H9 (cell line): ENCODE measurements at regions not wholly inside any gene's neighbourhood (a gene's known extent, or its start where the extent isn't known, plus 50 kb on each side); places are given as distances from the start of the nearest gene placed in this dataset.

ENCODE experiments used
- DNase-seq: peaks from one replicate; pipeline ENCODE4 v3.0.0-alpha.2; 2017
- H2AFZ ChIP-seq: one replicate; pipeline ENCODE4 v1.6.1; 2013; ENCODE audit warnings: mild to moderate bottlenecking, low read length, control low read depth, moderate library complexity
- H2AK5ac ChIP-seq: 2 replicates; pipeline ENCODE4 v1.6.1; 2013; ENCODE audit warnings: low read length, control low read depth, mixed read lengths; ENCODE audit not compliant: insufficient read length
- H2BK120ac ChIP-seq: one replicate; pipeline ENCODE4 v1.6.1; 2013; ENCODE audit warnings: low read depth, mild to moderate bottlenecking, low read length, control low read depth, inconsistent platforms; ENCODE audit not compliant: poor library complexity, severe bottlenecking
- H2BK12ac ChIP-seq: 2 replicates; pipeline ENCODE4 v1.6.1; 2013; ENCODE audit warnings: low read length, control low read depth, mixed read lengths, low read depth; ENCODE audit not compliant: insufficient read length
- H2BK15ac ChIP-seq: 2 replicates; pipeline ENCODE4 v1.6.1; 2013; ENCODE audit warnings: low read depth, low read length, control low read depth
- H2BK20ac ChIP-seq: one replicate; pipeline ENCODE4 v1.6.1; 2013; ENCODE audit warnings: low read depth, mild to moderate bottlenecking, low read length, control low read depth, inconsistent platforms; ENCODE audit not compliant: poor library complexity, severe bottlenecking
- H2BK5ac ChIP-seq: 2 replicates; pipeline ENCODE4 v1.6.1; 2013; ENCODE audit warnings: low read length, control low read depth, mixed read lengths; ENCODE audit not compliant: insufficient read length
- H3K14ac ChIP-seq: 2 replicates; pipeline ENCODE4 v1.6.1; 2013; ENCODE audit warnings: low read length, control low read depth; ENCODE audit not compliant: insufficient read depth
- H3K18ac ChIP-seq: 2 replicates; pipeline ENCODE4 v1.6.1; 2013; ENCODE audit warnings: low read depth, mild to moderate bottlenecking, mixed read lengths, low read length, control low read depth; ENCODE audit not compliant: insufficient read length
- H3K23ac ChIP-seq: 2 replicates; pipeline ENCODE4 v1.6.1; 2013; ENCODE audit warnings: low read length, control low read depth, mixed read lengths, low read depth; ENCODE audit not compliant: insufficient read length
- H3K23me2 ChIP-seq: 2 replicates; pipeline ENCODE4 v1.6.1; 2013; ENCODE audit warnings: low read depth, mild to moderate bottlenecking, mixed read lengths, low read length, control low read depth; ENCODE audit not compliant: insufficient read length, poor library complexity, severe bottlenecking
- H3K27ac ChIP-seq: 2 replicates; pipeline ENCODE4 v1.5.1; 2013; ENCODE audit warnings: low read length, control low read depth, mixed read lengths, low read depth; ENCODE audit not compliant: insufficient read length
- H3K27me3 ChIP-seq: 2 replicates; pipeline ENCODE4 v1.6.1; 2013; ENCODE audit warnings: low read length, control low read depth, inconsistent platforms; ENCODE audit not compliant: insufficient read depth
- H3K4ac ChIP-seq: 2 replicates; pipeline ENCODE4 v1.6.1; 2013; ENCODE audit warnings: low read depth, mild to moderate bottlenecking, control low read depth, inconsistent platforms, low read length, moderate library complexity
- H3K4me1 ChIP-seq: 2 replicates; pipeline ENCODE4 v1.6.1; 2013; ENCODE audit warnings: low read length, control low read depth, inconsistent platforms; ENCODE audit not compliant: insufficient read depth
- H3K4me2 ChIP-seq: 2 replicates; pipeline ENCODE4 v1.6.1; 2013; ENCODE audit warnings: low read length, control low read depth, mixed read lengths; ENCODE audit not compliant: insufficient read length, insufficient read depth
- H3K56ac ChIP-seq: 2 replicates; pipeline ENCODE4 v1.6.1; 2013; ENCODE audit warnings: low read depth, mild to moderate bottlenecking, mixed read lengths, low read length, control low read depth; ENCODE audit not compliant: insufficient read length
- H3K79me1 ChIP-seq: 2 replicates; pipeline ENCODE4 v1.6.1; 2013; ENCODE audit warnings: low read depth, mild to moderate bottlenecking, moderate library complexity, low read length, control low read depth, inconsistent platforms; ENCODE audit not compliant: insufficient read depth, poor library complexity, severe bottlenecking
- H3K79me2 ChIP-seq: 2 replicates; pipeline ENCODE4 v1.6.1; 2013; ENCODE audit warnings: low read length, control low read depth, inconsistent platforms; ENCODE audit not compliant: insufficient read depth
- H3K9ac ChIP-seq: 2 replicates; pipeline ENCODE4 v1.6.1; 2013; ENCODE audit warnings: low read length, control low read depth, mixed read lengths; ENCODE audit not compliant: insufficient read length; ENCODE audit errors: extremely low read depth
- H3K9me3 ChIP-seq: one replicate; pipeline ENCODE4 v1.6.1; 2013; ENCODE audit warnings: low read depth, low read length, inconsistent platforms; ENCODE audit not compliant: control insufficient read depth
- H3T11ph ChIP-seq: one replicate; pipeline ENCODE4 v1.6.1; 2013; ENCODE audit warnings: mild to moderate bottlenecking, low read length, control low read depth, inconsistent platforms
- H4K20me1 ChIP-seq: one replicate; pipeline ENCODE4 v1.6.1; 2013; ENCODE audit not compliant: control insufficient read depth, insufficient read length, insufficient read depth
- H4K5ac ChIP-seq: 2 replicates; pipeline ENCODE4 v1.6.1; 2013; ENCODE audit warnings: low read depth, mild to moderate bottlenecking, mixed read lengths, low read length, control low read depth; ENCODE audit not compliant: insufficient read length
- H4K8ac ChIP-seq: replicated peaks from 2 replicates; pipeline ENCODE4 v1.6.1; 2013; ENCODE audit warnings: low read length, control low read depth, mixed read lengths, low read depth; ENCODE audit not compliant: insufficient read length
- H4K91ac ChIP-seq: 2 replicates; pipeline ENCODE4 v1.6.1; 2013; ENCODE audit warnings: low read depth, mild to moderate bottlenecking, moderate library complexity, mixed read lengths, low read length, control low read depth; ENCODE audit not compliant: insufficient read length
- H3K27ac Mint-ChIP-seq, 3 experiments: 2 replicates in 2 of 3; 3 replicates in 1 of 3; pipeline ENCODE4 v1.8.0; 2020 to 2021; ENCODE audit warnings: mixed read lengths in 3 of 3, mild to moderate bottlenecking in 1 of 3, moderate library complexity in 1 of 3
- H3K27me3 Mint-ChIP-seq: 2 replicates; pipeline ENCODE4 v1.8.0; 2021; ENCODE audit warnings: low read depth, mild to moderate bottlenecking, moderate library complexity, mixed read lengths
- H3K36me3 Mint-ChIP-seq, 3 experiments: 2 replicates in 2 of 3; 3 replicates in 1 of 3; pipeline ENCODE4 v1.8.0; 2020 to 2021; ENCODE audit warnings: low read depth in 3 of 3, mixed read lengths in 3 of 3; ENCODE audit not compliant: insufficient read depth in 1 of 3
- H3K4me1 Mint-ChIP-seq, 2 experiments: 2 replicates each; pipeline ENCODE4 v1.8.0; 2020; ENCODE audit warnings: mixed read lengths in 2 of 2
- H3K4me3 Mint-ChIP-seq, 2 experiments: 2 replicates in 1 of 2; 3 replicates in 1 of 2; pipeline ENCODE4 v1.8.0; 2020 to 2021; ENCODE audit warnings: mild to moderate bottlenecking in 2 of 2, mixed read lengths in 2 of 2, moderate library complexity in 1 of 2
- H3K9me3 Mint-ChIP-seq, 2 experiments: 2 replicates in 1 of 2; 3 replicates in 1 of 2; pipeline ENCODE4 v1.8.0; 2020; ENCODE audit warnings: mild to moderate bottlenecking in 2 of 2, mixed read lengths in 2 of 2, moderate library complexity in 1 of 2
- WGBS: extraction: QIAGEN DNeasy Blood & Tissue Kit; methylation state at CpG from one replicate; pipeline ENCODE4 v1.1.7; 2013; ENCODE audit warnings: missing lambda C conversion rate, low lambda C conversion rate, mixed read lengths; ENCODE audit not compliant: insufficient read length; ENCODE audit errors: extremely low coverage; 5-methylcytosine and 5-hydroxymethylcytosine counted together
- TF ChIP-seq, protein P1 (sequence below): fragments of 200-600 bp; sonication (generic); conservative IDR thresholded peaks from 3 replicates; pipeline ENCODE4 v1.8.0; 2021; ENCODE audit warnings: antibody characterized with exemption, mild to moderate bottlenecking

DNA sequence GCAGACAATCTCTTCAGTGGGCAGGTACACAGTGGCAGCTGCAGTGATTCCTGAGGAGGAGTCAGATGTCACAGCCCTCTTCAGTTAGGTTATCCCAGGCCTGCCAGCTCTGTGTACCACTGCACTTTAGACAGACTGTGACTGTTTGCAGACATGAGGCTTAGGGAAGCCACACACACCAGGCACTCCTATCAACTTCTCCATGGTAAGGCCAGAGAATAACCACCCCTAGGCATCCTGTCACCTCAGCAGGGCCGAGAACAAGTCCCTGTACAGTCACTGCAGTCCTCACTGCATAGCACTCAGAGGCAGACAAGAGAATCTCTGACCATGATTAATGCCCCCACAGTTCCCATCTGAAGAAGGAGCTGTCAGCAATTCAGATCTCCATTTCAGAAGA lies 296.5 kb downstream of the GALC start:
- no peak for DNase-seq
- Histone ChIP-seq H2BK12ac (no peak overlapping the region), H2AFZ (no peak overlapping the region), H3K14ac (no peak overlapping the region), H4K5ac (no peak overlapping the region), H3K27me3 (no peaks in the 10 kb centered on the region), H2BK120ac (no peak overlapping the region), H2BK20ac (no peak overlapping the region), H3K27ac (no peak overlapping the region), H3K4ac (no peak overlapping the region), H3K9ac (no peak overlapping the region), H3K79me2 (no peaks in the 10 kb centered on the region), H4K20me1 (no peaks in the 10 kb centered on the region), H3K23me2 (no peaks in the 10 kb centered on the region), H4K91ac (no peak overlapping the region), H3K79me1 (no peaks in the 10 kb centered on the region), H3K4me1 (no peaks in the 10 kb centered on the region), H3T11ph (no peak overlapping the region), H2BK15ac (no peak overlapping the region), H3K4me2 (no peak overlapping the region), H4K8ac (no peak overlapping the region), H2AK5ac (no peak overlapping the region), H3K23ac (no peak overlapping the region), H3K9me3 (no peaks in the 10 kb centered on the region), H3K56ac (no peak overlapping the region), H2BK5ac (no peak overlapping the region), H3K18ac (no peak overlapping the region)
- no peaks in the 10 kb centered on the region for H3K4me1 Mint-ChIP-seq
- no peaks in the 10 kb centered on the region for H3K27me3 Mint-ChIP-seq
- H3K27ac Mint-ChIP-seq = no peak overlapping the region
- H3K9me3 Mint-ChIP-seq = no peaks in the 10 kb centered on the region
- no peaks in the 10 kb centered on the region for H3K36me3 Mint-ChIP-seq
- no CpG with 5 or more reads among the region's 1 CpG for WGBS
- TF ChIP-seq, protein P1, sequence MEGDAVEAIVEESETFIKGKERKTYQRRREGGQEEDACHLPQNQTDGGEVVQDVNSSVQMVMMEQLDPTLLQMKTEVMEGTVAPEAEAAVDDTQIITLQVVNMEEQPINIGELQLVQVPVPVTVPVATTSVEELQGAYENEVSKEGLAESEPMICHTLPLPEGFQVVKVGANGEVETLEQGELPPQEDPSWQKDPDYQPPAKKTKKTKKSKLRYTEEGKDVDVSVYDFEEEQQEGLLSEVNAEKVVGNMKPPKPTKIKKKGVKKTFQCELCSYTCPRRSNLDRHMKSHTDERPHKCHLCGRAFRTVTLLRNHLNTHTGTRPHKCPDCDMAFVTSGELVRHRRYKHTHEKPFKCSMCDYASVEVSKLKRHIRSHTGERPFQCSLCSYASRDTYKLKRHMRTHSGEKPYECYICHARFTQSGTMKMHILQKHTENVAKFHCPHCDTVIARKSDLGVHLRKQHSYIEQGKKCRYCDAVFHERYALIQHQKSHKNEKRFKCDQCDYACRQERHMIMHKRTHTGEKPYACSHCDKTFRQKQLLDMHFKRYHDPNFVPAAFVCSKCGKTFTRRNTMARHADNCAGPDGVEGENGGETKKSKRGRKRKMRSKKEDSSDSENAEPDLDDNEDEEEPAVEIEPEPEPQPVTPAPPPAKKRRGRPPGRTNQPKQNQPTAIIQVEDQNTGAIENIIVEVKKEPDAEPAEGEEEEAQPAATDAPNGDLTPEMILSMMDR = no peak
- H3K4me3 Mint-ChIP-seq = no peak overlapping the region; a peak in 1 of 5 replicates
